Thymus (tissue), 11 donors: ENCODE measurements at regions not wholly inside any gene's neighbourhood (a gene's known extent, or its start where the extent isn't known, plus 50 kb on each side); places are given as distances from the start of the nearest gene placed in this dataset.
A peak's percentile ranks its signal among the peaks of the same experiment; 100 is the strongest.

ENCODE experiments used
- DNase-seq, 9 donors: peaks; one replicate each; pipeline ENCODE4 v3.0.0-alpha.2; 2013; ENCODE audit warnings: low spot score in 9 of 9, low read depth in 6 of 9, missing footprints in 1 of 9
- H3K27ac ChIP-seq, 2 donors: one replicate each; pipeline ENCODE4 v1.5.1; 2013; ENCODE audit warnings: control low read depth in 1 of 2, low read depth in 1 of 2, low read length in 1 of 2, mild to moderate bottlenecking in 1 of 2, moderate library complexity in 1 of 2
- H3K27me3 ChIP-seq, 2 donors: one replicate each; pipeline ENCODE4 v1.5.1; 2013; ENCODE audit warnings: low read length in 1 of 2; ENCODE audit not compliant: control insufficient read depth in 2 of 2, insufficient read depth in 1 of 2
- H3K36me3 ChIP-seq, 2 donors: one replicate each; pipeline ENCODE4 v1.5.1; 2013; ENCODE audit warnings: low read length in 1 of 2, mild to moderate bottlenecking in 1 of 2, moderate library complexity in 1 of 2; ENCODE audit not compliant: control insufficient read depth in 2 of 2, insufficient read depth in 2 of 2
- H3K4me1 ChIP-seq, 2 donors: one replicate each; pipeline ENCODE4 v1.5.1; 2013; ENCODE audit warnings: low read length in 2 of 2; ENCODE audit not compliant: control insufficient read depth in 2 of 2, insufficient read depth in 2 of 2
- H3K4me3 ChIP-seq, 2 donors: one replicate each; pipeline ENCODE4 v1.5.1; 2013; ENCODE audit warnings: low read length in 2 of 2, control low read depth in 1 of 2, mild to moderate bottlenecking in 1 of 2
- H3K9me3 ChIP-seq, 2 donors: one replicate each; pipeline ENCODE4 v1.5.1; 2013; ENCODE audit warnings: low read length in 1 of 2, mild to moderate bottlenecking in 1 of 2; ENCODE audit not compliant: control insufficient read depth in 2 of 2, insufficient read depth in 1 of 2
- WGBS: extraction: QIAGEN DNeasy Blood & Tissue Kit; methylation state at CpG from one replicate; pipeline ENCODE4 v1.1.7; 2013; 5-methylcytosine and 5-hydroxymethylcytosine counted together
- donor health status: healthy.

DNA sequence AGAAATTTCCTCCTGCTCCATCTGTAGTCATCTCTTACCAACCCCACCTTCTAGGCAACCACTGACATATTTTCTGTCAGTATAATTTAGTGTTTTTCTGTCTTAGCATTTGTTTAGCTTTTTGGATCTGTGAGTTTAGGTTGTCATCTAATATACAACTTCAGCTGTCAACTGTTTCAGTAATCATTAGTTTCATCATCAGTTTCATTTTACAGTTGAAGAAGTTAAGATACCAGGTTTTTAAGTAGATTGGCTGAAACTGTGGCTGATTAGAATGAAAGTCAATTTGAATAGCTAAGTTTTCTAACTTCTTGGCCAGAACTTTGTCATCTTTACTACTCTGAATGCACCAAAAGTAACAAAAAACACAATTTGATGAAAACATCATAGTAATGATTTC is 1957.3 kb downstream of the NCAM2 start:
- no peak overlapping the region for H3K4me3 ChIP-seq
- H3K27ac ChIP-seq = no peak overlapping the region
- no peaks in the 10 kb centered on the region for H3K9me3 ChIP-seq
- no peaks in the 10 kb centered on the region for H3K27me3 ChIP-seq
- H3K36me3 ChIP-seq = no peaks in the 10 kb centered on the region
- no peak for DNase-seq
- H3K4me1 ChIP-seq = no peaks in the 10 kb centered on the region

DNA sequence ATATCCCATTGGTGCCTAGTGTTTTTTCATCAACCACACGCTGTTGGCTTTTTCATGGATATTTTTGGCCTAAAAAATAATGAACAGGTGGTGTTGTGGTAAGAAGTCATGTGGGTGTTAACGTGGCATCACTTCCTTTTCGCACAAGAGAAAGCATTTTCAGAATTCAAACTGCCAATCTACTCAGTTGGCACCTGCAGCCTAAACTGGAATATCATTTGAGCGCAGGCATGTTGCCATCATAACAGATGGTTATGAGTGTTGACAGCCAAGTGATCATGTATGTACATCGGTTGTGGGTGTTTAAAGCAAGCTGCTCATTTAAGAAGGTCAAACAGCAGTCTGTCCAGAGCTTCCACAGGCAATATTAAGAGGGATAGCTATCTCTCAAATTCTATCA is 1963.0 kb downstream of the NCAM2 start:
- WGBS = 73% methylated on average over 5 of the region's 5 CpGs
- peak overlapping the region in 1 of 2 donors; percentile 40 for H3K27ac ChIP-seq
- no peaks in the 10 kb centered on the region for H3K36me3 ChIP-seq
- H3K27me3 ChIP-seq = no peaks in the 10 kb centered on the region
- H3K9me3 ChIP-seq = no peaks in the 10 kb centered on the region
- no peak overlapping the region for H3K4me3 ChIP-seq
- H3K4me1 ChIP-seq = no peaks in the 10 kb centered on the region
- peak in 2 of 9 donors; percentile 1 to 34 for DNase-seq

DNA sequence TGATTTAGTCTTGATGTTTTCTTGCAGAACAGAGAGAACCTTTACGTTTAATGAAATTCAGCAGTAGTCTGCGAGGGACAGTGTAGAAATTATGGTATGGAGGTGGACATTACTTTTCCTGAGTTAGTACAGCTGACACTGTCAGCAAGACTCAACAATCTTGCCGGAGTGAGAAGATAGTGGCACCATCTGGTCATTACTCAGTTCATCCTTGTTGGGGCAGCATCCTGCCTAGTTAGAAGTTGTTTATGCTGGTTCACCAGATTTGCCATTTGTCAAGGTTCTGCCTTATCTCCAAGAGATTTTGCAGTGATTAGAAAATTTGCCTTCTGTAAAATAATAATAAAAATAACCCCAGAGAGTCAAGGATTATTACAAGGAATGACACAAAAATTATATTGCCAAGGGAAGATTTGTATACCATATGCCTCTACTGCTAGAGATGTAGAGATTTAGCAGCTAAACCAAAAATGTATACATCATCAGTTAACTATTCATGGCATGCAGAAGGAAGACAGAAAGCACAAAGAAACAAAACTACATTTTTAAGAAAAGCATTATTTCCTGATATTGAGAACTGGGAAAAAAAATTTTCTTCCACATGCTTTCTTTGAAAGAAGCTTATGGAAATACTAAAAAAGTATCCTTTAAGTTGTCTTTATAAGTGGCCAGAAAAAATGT is 1967.4 kb downstream of the NCAM2 start:
- DNase-seq = no peak
- H3K4me3 ChIP-seq = no peak overlapping the region
- H3K27ac ChIP-seq = no peak overlapping the region
- H3K27me3 ChIP-seq = no peaks in the 10 kb centered on the region
- H3K4me1 ChIP-seq = no peaks in the 10 kb centered on the region
- no peaks in the 10 kb centered on the region for H3K9me3 ChIP-seq
- H3K36me3 ChIP-seq = no peaks in the 10 kb centered on the region
- WGBS = 91% methylated on average over 3 of the region's 3 CpGs

DNA sequence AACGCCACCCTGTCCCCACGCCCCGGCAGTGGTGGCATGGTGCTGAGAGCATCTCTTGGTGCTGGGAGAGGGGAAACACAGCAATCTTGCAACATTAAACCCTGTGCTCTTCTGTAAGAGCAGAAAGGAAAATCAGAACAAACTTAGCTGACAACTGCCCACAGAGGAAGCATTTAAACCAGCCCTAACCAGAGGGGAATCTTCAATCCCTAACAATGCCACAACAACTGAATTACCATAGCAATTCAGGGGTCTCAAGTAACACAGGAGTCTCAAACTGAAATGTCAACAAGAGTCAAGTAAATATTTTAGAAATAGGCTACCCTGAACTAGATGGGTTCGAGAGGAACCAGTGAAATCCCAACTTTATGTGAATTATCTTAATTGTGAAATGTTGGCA is 1983.6 kb downstream of the NCAM2 start:
- H3K9me3 ChIP-seq = peaks cover 1 to 5% of the 10 kb centered on the region in 2 donors
- no peaks in the 10 kb centered on the region for H3K4me1 ChIP-seq
- 93% methylated on average over 4 of the region's 4 CpGs for WGBS
- H3K4me3 ChIP-seq = no peak overlapping the region
- no peak overlapping the region for H3K27ac ChIP-seq
- H3K36me3 ChIP-seq = no peaks in the 10 kb centered on the region
- no peak for DNase-seq
- H3K27me3 ChIP-seq = no peaks in the 10 kb centered on the region

DNA sequence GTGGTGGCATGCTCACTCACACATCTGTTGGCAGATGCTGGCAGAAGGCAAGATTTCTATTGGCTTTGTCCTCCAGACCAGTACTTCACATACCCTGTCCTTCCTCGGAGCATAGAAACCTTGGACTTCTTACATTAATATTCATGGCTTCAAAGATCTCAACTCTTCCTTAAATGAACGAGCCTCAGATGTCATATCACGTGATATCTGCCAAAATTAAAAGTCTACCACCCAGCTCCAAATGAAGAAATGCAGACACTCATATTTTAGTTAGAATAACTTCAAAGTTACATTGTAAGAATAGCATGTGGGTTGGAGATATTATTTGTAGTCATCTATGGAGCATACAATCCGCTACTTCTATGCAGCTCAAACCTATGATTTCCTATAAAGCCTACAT is 1994.9 kb downstream of the NCAM2 start:
- no peak overlapping the region for H3K27ac ChIP-seq
- no peaks in the 10 kb centered on the region for H3K4me1 ChIP-seq
- H3K27me3 ChIP-seq = no peaks in the 10 kb centered on the region
- WGBS = 89% methylated on average over 4 of the region's 4 CpGs
- no peak for DNase-seq
- no peak overlapping the region for H3K4me3 ChIP-seq
- peaks cover 0 to 8% of the 10 kb centered on the region in 2 donors for H3K9me3 ChIP-seq
- H3K36me3 ChIP-seq = no peaks in the 10 kb centered on the region

DNA sequence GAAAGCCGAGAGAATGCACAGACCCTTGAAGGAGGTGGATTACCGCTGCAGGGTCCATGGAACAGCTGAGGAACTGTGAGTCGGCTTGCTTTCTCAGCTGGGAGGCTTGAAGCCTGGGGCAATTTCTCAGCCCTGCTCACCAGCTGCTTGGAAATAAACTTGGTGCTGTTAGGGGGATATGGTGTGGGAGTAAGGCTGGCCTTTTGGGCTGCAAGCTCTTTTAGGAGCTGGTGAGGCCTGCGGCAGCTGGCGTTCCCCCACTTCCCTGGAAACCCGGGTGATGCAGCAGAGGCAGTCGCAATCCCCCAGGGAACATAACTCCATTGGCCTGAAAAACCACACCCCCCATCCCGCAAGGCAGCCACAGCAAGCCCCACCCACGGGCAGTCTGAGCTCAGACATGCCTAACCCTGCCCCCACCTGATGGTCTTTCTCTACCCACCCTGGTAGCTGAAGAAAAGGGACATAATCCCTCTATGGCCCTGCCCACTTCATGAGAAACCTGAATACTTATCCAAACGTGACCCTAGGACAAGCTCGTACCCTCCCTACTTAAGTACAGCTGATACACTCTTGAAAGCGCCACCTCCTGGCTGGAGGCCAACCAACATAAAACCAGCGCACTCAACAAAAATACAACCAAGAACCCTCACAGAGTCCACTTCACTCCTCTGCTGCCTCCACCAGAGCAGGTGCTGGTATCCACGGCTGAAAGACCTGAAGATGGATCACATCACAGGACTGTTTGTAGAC is 1995.8 kb downstream of the NCAM2 start:
- H3K4me1 ChIP-seq = no peaks in the 10 kb centered on the region
- H3K36me3 ChIP-seq = no peaks in the 10 kb centered on the region
- H3K4me3 ChIP-seq = no peak overlapping the region
- WGBS = 97% methylated on average over 14 of the region's 14 CpGs
- peaks cover 0 to 8% of the 10 kb centered on the region in 2 donors for H3K9me3 ChIP-seq
- no peaks in the 10 kb centered on the region for H3K27me3 ChIP-seq
- DNase-seq = no peak
- H3K27ac ChIP-seq = no peak overlapping the region

DNA sequence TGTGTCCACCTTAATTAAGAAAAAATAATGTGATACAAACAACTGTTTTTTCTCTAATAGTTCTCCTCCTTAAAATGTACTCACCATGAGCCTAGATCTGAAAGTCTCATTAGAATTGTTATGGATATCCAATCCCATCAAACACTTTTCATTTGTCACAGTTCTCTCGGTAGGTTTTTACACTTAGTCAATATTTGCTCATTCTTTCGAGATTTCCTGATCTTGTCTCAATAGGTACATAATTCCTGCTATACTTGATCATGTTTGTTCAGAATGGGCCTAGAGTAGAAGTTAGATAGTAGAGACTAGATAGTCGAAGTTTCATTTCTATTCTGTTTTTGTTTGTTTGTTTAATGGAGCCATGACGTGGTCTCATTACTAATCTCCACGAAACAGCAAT is 2005.7 kb downstream of the NCAM2 start:
- WGBS = 91% methylated on average over 5 of the region's 5 CpGs
- no peak overlapping the region for H3K4me3 ChIP-seq
- H3K27ac ChIP-seq = no peak overlapping the region
- H3K9me3 ChIP-seq = no peaks in the 10 kb centered on the region
- H3K27me3 ChIP-seq = no peaks in the 10 kb centered on the region
- DNase-seq = no peak
- H3K4me1 ChIP-seq = no peaks in the 10 kb centered on the region
- no peaks in the 10 kb centered on the region for H3K36me3 ChIP-seq

DNA sequence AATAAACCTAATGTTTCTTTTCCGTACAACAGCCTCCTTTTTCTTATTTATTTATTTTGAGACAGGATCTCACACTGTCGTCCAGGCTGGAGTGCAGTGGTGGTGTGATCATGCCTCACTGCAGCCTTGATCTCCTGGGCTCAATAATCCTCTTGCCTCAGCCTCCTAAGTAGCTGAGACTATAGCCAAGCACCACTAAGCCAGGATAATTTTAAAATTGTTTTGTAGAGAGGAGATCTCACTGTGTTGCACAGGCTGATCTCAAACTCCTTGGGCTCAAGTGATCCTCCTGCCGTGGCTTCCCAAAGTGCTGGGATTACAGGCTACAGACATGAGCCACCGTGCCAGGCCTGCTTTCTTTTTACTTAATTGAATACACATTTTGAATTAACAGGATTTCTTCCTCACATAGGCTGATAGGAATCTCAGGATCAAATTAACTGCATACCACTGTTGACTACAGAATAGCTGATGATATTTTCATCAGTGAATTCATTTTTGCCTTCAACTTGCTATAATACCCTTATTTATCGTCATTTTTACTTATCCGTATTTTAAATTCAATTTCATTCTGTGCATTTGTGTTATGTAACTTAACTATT is 2010.5 kb downstream of the NCAM2 start:
- H3K27me3 ChIP-seq = no peaks in the 10 kb centered on the region
- no peaks in the 10 kb centered on the region for H3K36me3 ChIP-seq
- H3K4me1 ChIP-seq = no peaks in the 10 kb centered on the region
- DNase-seq = no peak
- no peaks in the 10 kb centered on the region for H3K9me3 ChIP-seq
- no peak overlapping the region for H3K27ac ChIP-seq
- 95% methylated on average over 6 of the region's 6 CpGs for WGBS
- H3K4me3 ChIP-seq = no peak overlapping the region

DNA sequence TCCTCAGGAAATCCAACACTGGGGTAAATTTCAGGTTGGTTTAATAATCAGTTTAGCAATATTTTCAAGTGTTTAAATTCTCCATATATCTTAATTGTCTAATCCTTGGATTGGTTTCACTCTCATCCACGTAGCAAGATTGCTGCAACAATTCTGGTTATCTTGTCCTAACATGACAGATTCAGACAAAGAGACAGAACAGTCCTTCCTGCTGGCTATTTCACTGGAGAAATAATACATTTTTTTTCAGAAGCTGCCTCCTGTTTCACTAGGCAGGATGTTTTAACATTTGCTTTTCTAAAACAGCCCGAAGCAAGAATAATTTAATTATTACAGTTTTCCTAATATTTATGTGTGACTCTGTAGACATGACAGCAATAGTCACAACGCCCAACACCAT is 2011.2 kb downstream of the NCAM2 start:
- H3K4me1 ChIP-seq = no peaks in the 10 kb centered on the region
- H3K27ac ChIP-seq = no peak overlapping the region
- no peaks in the 10 kb centered on the region for H3K27me3 ChIP-seq
- no peak overlapping the region for H3K4me3 ChIP-seq
- no peaks in the 10 kb centered on the region for H3K36me3 ChIP-seq
- no peak for DNase-seq
- 84% methylated on average over 3 of the region's 3 CpGs for WGBS
- no peaks in the 10 kb centered on the region for H3K9me3 ChIP-seq
